ENCODE measurements at regions not wholly inside any gene's neighbourhood (a gene's known extent, or its start where the extent isn't known, plus 50 kb on each side); places are given as distances from the start of the nearest gene placed in this dataset.
A peak's percentile ranks its signal among the peaks of the same experiment; 100 is the strongest.

DNA sequence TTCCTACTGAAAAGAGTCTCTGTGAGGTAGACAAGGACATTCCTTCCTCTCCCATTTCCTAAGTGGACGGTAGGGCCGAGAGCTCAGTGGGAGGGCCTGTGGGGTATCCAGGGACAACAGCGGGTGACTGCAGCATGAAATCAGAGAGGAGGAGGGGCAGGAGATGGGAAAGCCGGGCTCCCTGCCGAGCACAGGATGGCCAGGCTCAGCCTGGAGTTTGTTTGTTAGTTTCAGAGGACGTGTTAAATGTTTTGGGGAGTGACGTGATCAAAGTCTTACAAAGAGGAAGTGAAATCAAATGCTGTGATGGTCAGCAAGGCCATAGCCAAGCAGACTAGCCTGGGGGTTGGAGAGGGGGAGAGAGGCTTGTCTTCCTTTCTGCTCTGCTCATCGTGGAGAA lies 152.7 kb downstream of the ADAMTS15 start:
- H3K27me3 ChIP-seq, result no peaks in the 10 kb centered on the region
- ATAC-seq, result peak; percentile 95
- H3K9me3 ChIP-seq, result no peaks in the 10 kb centered on the region
- H3K4me3 ChIP-seq, result no peak overlapping the region
- H3K4me1 ChIP-seq, result peaks cover 0 to 49% (median 14%) of the 10 kb centered on the region in 3 donors
- TF ChIP-seq, protein P1, sequence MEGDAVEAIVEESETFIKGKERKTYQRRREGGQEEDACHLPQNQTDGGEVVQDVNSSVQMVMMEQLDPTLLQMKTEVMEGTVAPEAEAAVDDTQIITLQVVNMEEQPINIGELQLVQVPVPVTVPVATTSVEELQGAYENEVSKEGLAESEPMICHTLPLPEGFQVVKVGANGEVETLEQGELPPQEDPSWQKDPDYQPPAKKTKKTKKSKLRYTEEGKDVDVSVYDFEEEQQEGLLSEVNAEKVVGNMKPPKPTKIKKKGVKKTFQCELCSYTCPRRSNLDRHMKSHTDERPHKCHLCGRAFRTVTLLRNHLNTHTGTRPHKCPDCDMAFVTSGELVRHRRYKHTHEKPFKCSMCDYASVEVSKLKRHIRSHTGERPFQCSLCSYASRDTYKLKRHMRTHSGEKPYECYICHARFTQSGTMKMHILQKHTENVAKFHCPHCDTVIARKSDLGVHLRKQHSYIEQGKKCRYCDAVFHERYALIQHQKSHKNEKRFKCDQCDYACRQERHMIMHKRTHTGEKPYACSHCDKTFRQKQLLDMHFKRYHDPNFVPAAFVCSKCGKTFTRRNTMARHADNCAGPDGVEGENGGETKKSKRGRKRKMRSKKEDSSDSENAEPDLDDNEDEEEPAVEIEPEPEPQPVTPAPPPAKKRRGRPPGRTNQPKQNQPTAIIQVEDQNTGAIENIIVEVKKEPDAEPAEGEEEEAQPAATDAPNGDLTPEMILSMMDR (IDR thresholded peaks at IDR 0.05), result no peak
- peak; percentile 72 for TF ChIP-seq POLR2AphosphoS5 (IDR thresholded peaks at IDR 0.05)
- no peak for TF ChIP-seq EP300 (IDR thresholded peaks at IDR 0.05)
- peak overlapping the region; percentile 0 to 75 (median 62) for H3K27ac ChIP-seq
- 11 to 42% methylated on average over 2 to 6 of the region's 8 CpGs for WGBS, 2 donors (ENCODE audit: low coverage in 1 of 2)
- H3K36me3 ChIP-seq, result no peaks in the 10 kb centered on the region

GRCh38 chr11:130601764-130602460 lies 153.5 kb downstream of the ADAMTS15 start:
- no peak for TF ChIP-seq POLR2A (IDR thresholded peaks at IDR 0.05)
- no peak for ATAC-seq
- Histone ChIP-seq H3K36me3 (no peaks in the 10 kb centered on the region), H3K9me3 (no peaks in the 10 kb centered on the region), H3K4me3 (no peak overlapping the region), H3K4me1 (peaks cover 0 to 54% (median 17%) of the 10 kb centered on the region in 3 donors), H3K27me3 (no peaks in the 10 kb centered on the region), H3K27ac (peak overlapping the region; percentile 0 to 75 (median 62))
- 100% methylated on average over 1 of the region's 16 CpGs for WGBS, 2 donors (ENCODE audit: low coverage in 1 of 2)

DNA sequence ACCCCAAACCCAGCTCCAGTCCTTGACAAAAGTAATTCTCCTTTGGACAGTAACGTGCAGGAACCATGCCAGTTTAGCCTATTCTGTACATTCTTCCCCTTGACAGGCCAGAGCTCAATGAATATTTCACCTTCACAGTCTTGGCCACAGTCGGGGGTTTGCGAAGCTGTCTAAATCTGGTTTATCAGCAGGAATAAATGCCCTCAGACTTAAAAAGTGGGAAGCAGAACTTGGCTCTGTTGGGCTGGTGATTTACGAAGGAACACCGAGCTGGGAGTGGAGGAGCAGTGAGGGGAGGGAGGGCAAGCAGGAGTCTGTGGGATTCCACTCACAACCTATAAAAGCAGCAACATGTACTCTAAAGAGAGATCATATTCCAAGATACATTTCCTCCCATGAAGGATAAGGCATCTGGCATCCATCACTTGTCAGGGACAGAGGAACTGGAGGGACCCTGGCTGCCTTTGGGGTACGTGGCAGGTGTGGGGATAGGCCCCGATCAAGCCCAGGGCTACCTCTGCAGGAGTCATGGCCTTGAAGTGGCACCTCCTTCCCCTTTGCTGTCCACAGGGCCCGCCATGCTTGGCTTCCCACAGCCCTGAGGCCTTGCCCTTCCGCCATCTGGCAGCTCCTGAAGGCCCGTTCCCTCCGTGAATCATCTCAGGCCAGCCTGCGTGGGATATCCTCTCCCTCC lies 154.3 kb downstream of the ADAMTS15 start:
- H3K27me3 ChIP-seq, result no peaks in the 10 kb centered on the region
- H3K36me3 ChIP-seq, result no peaks in the 10 kb centered on the region
- no peaks in the 10 kb centered on the region for H3K9me3 ChIP-seq
- WGBS, 2 donors (ENCODE audit: low coverage in 1 of 2), result 65 to 66% methylated on average over 8 to 10 of the region's 12 CpGs
- ATAC-seq, result no peak
- H3K4me1 ChIP-seq, result peaks cover 0 to 63% (median 18%) of the 10 kb centered on the region in 3 donors
- H3K27ac ChIP-seq, result peak overlapping the region in 3 of 4 donors; percentile 11 to 75 (median 64)
- TF ChIP-seq EP300 (IDR thresholded peaks at IDR 0.05) (no peak), POLR2AphosphoS5 (IDR thresholded peaks at IDR 0.05) (no peak), POLR2A (IDR thresholded peaks at IDR 0.05) (no peak)
- TF ChIP-seq, protein P1 (IDR thresholded peaks at IDR 0.05), result no peak
- H3K4me3 ChIP-seq, result no peak overlapping the region

GRCh38 chr11:130603335-130603906 lies 155.0 kb downstream of the ADAMTS15 start:
- TF ChIP-seq POLR2A (IDR thresholded peaks at IDR 0.05), result no peak
- TF ChIP-seq POLR2AphosphoS5 (IDR thresholded peaks at IDR 0.05), result no peak
- no peak for TF ChIP-seq EP300 (IDR thresholded peaks at IDR 0.05)
- TF ChIP-seq, protein P1 (IDR thresholded peaks at IDR 0.05), result no peak
- H3K36me3 ChIP-seq, result no peaks in the 10 kb centered on the region
- WGBS, 2 donors (ENCODE audit: low coverage in 1 of 2), result 78 to 96% methylated on average over 6 of the region's 7 CpGs
- no peak overlapping the region for H3K4me3 ChIP-seq
- ATAC-seq, result no peak
- H3K27ac ChIP-seq, result peak overlapping the region in 1 of 4 donors; percentile 64
- peaks cover 0 to 65% (median 18%) of the 10 kb centered on the region in 3 donors for H3K4me1 ChIP-seq
- no peaks in the 10 kb centered on the region for H3K27me3 ChIP-seq
- H3K9me3 ChIP-seq, result no peaks in the 10 kb centered on the region

GRCh38 chr11:130604606-130605005 lies 156.2 kb downstream of the ADAMTS15 start:
- TF ChIP-seq POLR2AphosphoS5 (IDR thresholded peaks at IDR 0.05) (no peak), EP300 (IDR thresholded peaks at IDR 0.05) (no peak), POLR2A (IDR thresholded peaks at IDR 0.05) (no peak)
- TF ChIP-seq, protein P1 (IDR thresholded peaks at IDR 0.05), result no peak
- Histone ChIP-seq H3K36me3 (no peaks in the 10 kb centered on the region), H3K4me1 (peaks cover 2 to 65% (median 20%) of the 10 kb centered on the region in 3 donors), H3K27me3 (no peaks in the 10 kb centered on the region), H3K9me3 (no peaks in the 10 kb centered on the region), H3K4me3 (no peak overlapping the region), H3K27ac (no peak overlapping the region)
- 50% methylated on average over 1 of the region's 1 CpG; no CpG with 5 or more reads in 1 of the 2 donors for WGBS, 2 donors (ENCODE audit: low coverage in 1 of 2)
- ATAC-seq, result no peak
